Cerebellar nuclear complex (tissue), 1 donor: ENCODE measurements at regions not wholly inside any gene's neighbourhood (a gene's known extent, or its start where the extent isn't known, plus 50 kb on each side); places are given as distances from the start of the nearest gene placed in this dataset.

Source experiments
- DNase-seq, 2 experiments: peaks; one replicate each; lab custom pipeline; 2025; lab: John Stamatoyannopoulos, UW

GRCh38 chr2:2641541-2642410 lies 310.7 kb upstream of the MYT1L start:
- DNase-seq = no peak

- DNase-seq = no peak
These were observed 309.7 kb upstream of the MYT1L start for GRCh38 chr2:2640818-2641217.

GRCh38 chr2:2640371-2640770 lies 309.3 kb upstream of the MYT1L start:
- no peak for DNase-seq

GRCh38 chr2:2639251-2640139 lies 308.4 kb upstream of the MYT1L start:
- DNase-seq = no peak

GRCh38 chr2:2638547-2639220 lies 307.6 kb upstream of the MYT1L start:
- DNase-seq = no peak

GRCh38 chr2:2636813-2637212 lies 305.7 kb upstream of the MYT1L start:
- no peak for DNase-seq

- no peak for DNase-seq
These were observed 304.0 kb upstream of the MYT1L start for GRCh38 chr2:2635025-2635528.

GRCh38 chr2:2633017-2633416 lies 301.9 kb upstream of the MYT1L start:
- no peak for DNase-seq

GRCh38 chr2:2623939-2624338 lies 292.9 kb upstream of the MYT1L start:
- DNase-seq = no peak

GRCh38 chr2:2621855-2622254 lies 290.8 kb upstream of the MYT1L start:
- no peak for DNase-seq

- no peak for DNase-seq
These were observed 289.5 kb upstream of the MYT1L start for GRCh38 chr2:2620604-2621003.

- DNase-seq = no peak
These were observed 288.9 kb upstream of the MYT1L start for GRCh38 chr2:2619995-2620394.

- DNase-seq = no peak
These were observed 283.4 kb upstream of the MYT1L start for GRCh38 chr2:2614452-2614851.

- peak; percentile 81 to 92 for DNase-seq
These were observed 282.5 kb upstream of the MYT1L start for GRCh38 chr2:2613279-2614199.

GRCh38 chr2:2610751-2611150 lies 279.7 kb upstream of the MYT1L start:
- no peak for DNase-seq

GRCh38 chr2:2600366-2600765 lies 269.3 kb upstream of the MYT1L start:
- DNase-seq = no peak

GRCh38 chr2:2599441-2599840 lies 268.4 kb upstream of the MYT1L start:
- DNase-seq = no peak

- no peak for DNase-seq
These were observed 266.6 kb upstream of the MYT1L start for GRCh38 chr2:2597712-2598111.

GRCh38 chr2:2591542-2591940 lies 260.5 kb upstream of the MYT1L start:
- no peak for DNase-seq

GRCh38 chr2:2590841-2591541 lies 259.9 kb upstream of the MYT1L start:
- no peak for DNase-seq
